Stimulated activated memory B cell treated with anti-CD40 and anti-IgM and Interleukin-4, amounts not matched to agents 10 μg/mL and 1 μg/mL and 100 μg/mL, for 72 hours (primary cell): ENCODE measurements at regions not wholly inside any gene's neighbourhood (a gene's known extent, or its start where the extent isn't known, plus 50 kb on each side); places are given as distances from the start of the nearest gene placed in this dataset.

ENCODE experiments used
- ATAC-seq: fragments of 150-1000 bp; cut with Tn5 transposase; 2 replicates; pipeline ENCODE4 v1.10.0; 2021
- H3K27ac Mint-ChIP-seq: one replicate; pipeline ENCODE4 v1.8.0; 2022; ENCODE audit warnings: mild to moderate bottlenecking, mixed read lengths
- H3K27me3 Mint-ChIP-seq: one replicate; pipeline ENCODE4 v1.8.0; 2022; ENCODE audit warnings: mixed read lengths
- H3K36me3 Mint-ChIP-seq: one replicate; pipeline ENCODE4 v1.8.0; 2022; ENCODE audit warnings: mixed read lengths
- H3K4me1 Mint-ChIP-seq: one replicate; pipeline ENCODE4 v1.8.0; 2022; ENCODE audit warnings: mixed read lengths
- H3K4me3 Mint-ChIP-seq: one replicate; pipeline ENCODE4 v1.8.0; 2022; ENCODE audit warnings: mild to moderate bottlenecking, moderate library complexity, mixed read lengths
- H3K9me3 Mint-ChIP-seq: one replicate; pipeline ENCODE4 v1.8.0; 2022; ENCODE audit warnings: mixed read lengths

- H3K36me3 Mint-ChIP-seq: no peaks in the 10 kb centered on the region
- H3K27ac Mint-ChIP-seq: no peak overlapping the region
These were observed 499.4 kb downstream of the RPS24 start for GRCh38 chr10:78533098-78533497.

GRCh38 chr10:78533776-78534175 is 500.1 kb downstream of the RPS24 start:
- no peak for ATAC-seq
- peaks cover 6% of the 10 kb centered on the region for H3K4me1 Mint-ChIP-seq
- H3K9me3 Mint-ChIP-seq: no peaks in the 10 kb centered on the region
- no peak overlapping the region for H3K27ac Mint-ChIP-seq
- H3K27me3 Mint-ChIP-seq: peaks cover 32% of the 10 kb centered on the region
- H3K36me3 Mint-ChIP-seq: no peaks in the 10 kb centered on the region
- no peak overlapping the region for H3K4me3 Mint-ChIP-seq

More at GRCh38 chr10:78533098-78533497, 499.4 kb downstream of the RPS24 start:
- Mint-ChIP-seq H3K9me3 (no peaks in the 10 kb centered on the region), H3K4me3 (no peak overlapping the region), H3K27me3 (peaks cover 33% of the 10 kb centered on the region), H3K4me1 (peaks cover 6% of the 10 kb centered on the region)
- no peak for ATAC-seq

- Mint-ChIP-seq H3K4me1 (peaks cover 6% of the 10 kb centered on the region), H3K9me3 (no peaks in the 10 kb centered on the region), H3K27ac (no peak overlapping the region), H3K4me3 (no peak overlapping the region), H3K36me3 (no peaks in the 10 kb centered on the region), H3K27me3 (peaks cover 32% of the 10 kb centered on the region)
- ATAC-seq: no peak
These were observed 502.1 kb downstream of the RPS24 start for GRCh38 chr10:78535716-78536218.

- peaks cover 6% of the 10 kb centered on the region for H3K4me1 Mint-ChIP-seq
- ATAC-seq: no peak
These were observed 503.4 kb downstream of the RPS24 start for GRCh38 chr10:78537018-78537417.

GRCh38 chr10:78539247-78539766 is 505.6 kb downstream of the RPS24 start:
- ATAC-seq: no peak
- Mint-ChIP-seq H3K36me3 (no peaks in the 10 kb centered on the region), H3K27me3 (peaks cover 3% of the 10 kb centered on the region), H3K27ac (no peak overlapping the region), H3K9me3 (no peaks in the 10 kb centered on the region), H3K4me1 (no peaks in the 10 kb centered on the region), H3K4me3 (no peak overlapping the region)

More at GRCh38 chr10:78537018-78537417, 503.4 kb downstream of the RPS24 start:
- Mint-ChIP-seq H3K36me3 (no peaks in the 10 kb centered on the region), H3K27me3 (peaks cover 26% of the 10 kb centered on the region), H3K4me3 (no peak overlapping the region), H3K27ac (no peak overlapping the region), H3K9me3 (no peaks in the 10 kb centered on the region)

- no peaks in the 10 kb centered on the region for H3K4me1 Mint-ChIP-seq
- no peak overlapping the region for H3K4me3 Mint-ChIP-seq
- H3K36me3 Mint-ChIP-seq: no peaks in the 10 kb centered on the region
- ATAC-seq: no peak
- no peak overlapping the region for H3K27ac Mint-ChIP-seq
- no peaks in the 10 kb centered on the region for H3K27me3 Mint-ChIP-seq
- H3K9me3 Mint-ChIP-seq: no peaks in the 10 kb centered on the region
These were observed 506.9 kb downstream of the RPS24 start for GRCh38 chr10:78540355-78541076.

GRCh38 chr10:78541481-78542140 is 507.9 kb downstream of the RPS24 start:
- H3K27ac Mint-ChIP-seq: no peak overlapping the region
- H3K4me3 Mint-ChIP-seq: no peak overlapping the region
- H3K9me3 Mint-ChIP-seq: no peaks in the 10 kb centered on the region
- no peaks in the 10 kb centered on the region for H3K4me1 Mint-ChIP-seq
- ATAC-seq: no peak
- no peaks in the 10 kb centered on the region for H3K27me3 Mint-ChIP-seq
- H3K36me3 Mint-ChIP-seq: no peaks in the 10 kb centered on the region

GRCh38 chr10:78542141-78542489 is 508.5 kb downstream of the RPS24 start:
- Mint-ChIP-seq H3K4me1 (no peaks in the 10 kb centered on the region), H3K27me3 (no peaks in the 10 kb centered on the region), H3K4me3 (no peak overlapping the region), H3K36me3 (no peaks in the 10 kb centered on the region), H3K27ac (no peak overlapping the region), H3K9me3 (no peaks in the 10 kb centered on the region)
- no peak for ATAC-seq

GRCh38 chr10:78542521-78542920 is 508.9 kb downstream of the RPS24 start:
- no peaks in the 10 kb centered on the region for H3K9me3 Mint-ChIP-seq
- no peak overlapping the region for H3K4me3 Mint-ChIP-seq
- H3K27ac Mint-ChIP-seq: no peak overlapping the region
- no peaks in the 10 kb centered on the region for H3K27me3 Mint-ChIP-seq
- ATAC-seq: no peak
- H3K4me1 Mint-ChIP-seq: no peaks in the 10 kb centered on the region
- no peaks in the 10 kb centered on the region for H3K36me3 Mint-ChIP-seq

- Mint-ChIP-seq H3K4me1 (no peaks in the 10 kb centered on the region), H3K4me3 (no peak overlapping the region), H3K27me3 (peaks cover 4% of the 10 kb centered on the region), H3K27ac (no peak overlapping the region), H3K9me3 (no peaks in the 10 kb centered on the region), H3K36me3 (no peaks in the 10 kb centered on the region)
- no peak for ATAC-seq
These were observed 509.5 kb downstream of the RPS24 start for GRCh38 chr10:78543031-78543748.

- no peak for ATAC-seq
- Mint-ChIP-seq H3K36me3 (no peaks in the 10 kb centered on the region), H3K27ac (no peak overlapping the region), H3K4me1 (no peaks in the 10 kb centered on the region), H3K9me3 (no peaks in the 10 kb centered on the region), H3K4me3 (no peak overlapping the region), H3K27me3 (peaks cover 11% of the 10 kb centered on the region)
These were observed 510.2 kb downstream of the RPS24 start for GRCh38 chr10:78543749-78544362.

- Mint-ChIP-seq H3K27ac (no peak overlapping the region), H3K4me1 (no peaks in the 10 kb centered on the region), H3K27me3 (peaks cover 14% of the 10 kb centered on the region), H3K4me3 (no peak overlapping the region), H3K9me3 (no peaks in the 10 kb centered on the region), H3K36me3 (no peaks in the 10 kb centered on the region)
- no peak for ATAC-seq
These were observed 510.9 kb downstream of the RPS24 start for GRCh38 chr10:78544423-78545090.

GRCh38 chr10:78545756-78546155 is 512.1 kb downstream of the RPS24 start:
- Mint-ChIP-seq H3K27ac (no peak overlapping the region), H3K27me3 (peaks cover 17% of the 10 kb centered on the region)

GRCh38 chr10:78547397-78547796 is 513.7 kb downstream of the RPS24 start:
- no peak for ATAC-seq
- no peak overlapping the region for H3K4me3 Mint-ChIP-seq
- H3K27me3 Mint-ChIP-seq: peaks cover 33% of the 10 kb centered on the region
- H3K4me1 Mint-ChIP-seq: no peaks in the 10 kb centered on the region
- H3K36me3 Mint-ChIP-seq: no peaks in the 10 kb centered on the region
- no peaks in the 10 kb centered on the region for H3K9me3 Mint-ChIP-seq
- H3K27ac Mint-ChIP-seq: no peak overlapping the region

More at GRCh38 chr10:78545756-78546155, 512.1 kb downstream of the RPS24 start:
- ATAC-seq: no peak
- no peaks in the 10 kb centered on the region for H3K4me1 Mint-ChIP-seq
- H3K4me3 Mint-ChIP-seq: no peak overlapping the region
- H3K36me3 Mint-ChIP-seq: no peaks in the 10 kb centered on the region
- no peaks in the 10 kb centered on the region for H3K9me3 Mint-ChIP-seq
